ENCODE measurements at regions not wholly inside any gene's neighbourhood (a gene's known extent, or its start where the extent isn't known, plus 50 kb on each side); places are given as distances from the start of the nearest gene placed in this dataset.

DNA sequence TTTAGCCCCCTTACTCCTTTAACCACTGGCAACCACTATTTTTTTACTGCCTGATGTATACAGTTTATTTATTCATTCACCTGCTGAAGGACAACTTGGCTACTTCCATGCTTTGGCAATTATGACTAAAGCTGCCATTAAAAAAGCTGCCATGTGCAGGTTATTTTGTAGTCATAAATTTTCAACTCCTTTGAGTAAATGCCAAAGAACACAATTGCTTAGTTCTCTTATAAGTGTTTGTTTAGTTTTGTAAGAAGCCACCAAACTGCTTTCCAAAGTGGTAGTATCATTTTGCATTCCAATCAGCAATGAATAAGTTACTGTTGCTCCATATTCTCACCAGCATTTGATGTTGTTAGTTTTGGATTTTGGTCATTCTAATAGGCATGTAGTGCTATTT is 1831.8 kb downstream of the PCDH7 start:
- no peak for DNase-seq (ENCODE audit: low read depth, low spot score)
- no peak overlapping the region for H3K4me2 ChIP-seq (ENCODE audit: low read length)
- no peaks in the 10 kb centered on the region for H3K4me1 ChIP-seq (ENCODE audit: control insufficient read depth in 1 of 2, insufficient read depth in 2 of 2, low read length in 2 of 2)
- RAD21 ChIA-PET (ENCODE audit: low non-redundant PET in 1 of 2, low total read pairs in 2 of 2, uncharacterized antibody in 2 of 2, unreplicated experiment in 2 of 2) = no interaction called here
- H2AFZ ChIP-seq (ENCODE audit: low read depth, low read length, poor library complexity, severe bottlenecking) = no peak overlapping the region
- BruUV-seq (replicated peaks) = no TSS peak
- no peaks in the 10 kb centered on the region for H3K79me2 ChIP-seq (ENCODE audit: insufficient read depth, low read length)
- no peaks in the 10 kb centered on the region for H3K36me3 ChIP-seq (ENCODE audit: control insufficient read depth in 1 of 2, insufficient read depth in 2 of 2, low read length in 2 of 2)
- H3K9ac ChIP-seq (ENCODE audit: low read length) = no peak overlapping the region
- H3K4me3 ChIP-seq (replicated peaks in 1 of 2; ENCODE audit: low read depth in 1 of 2, low read length in 2 of 2) = no peak overlapping the region
- TF ChIP-seq, protein P1, sequence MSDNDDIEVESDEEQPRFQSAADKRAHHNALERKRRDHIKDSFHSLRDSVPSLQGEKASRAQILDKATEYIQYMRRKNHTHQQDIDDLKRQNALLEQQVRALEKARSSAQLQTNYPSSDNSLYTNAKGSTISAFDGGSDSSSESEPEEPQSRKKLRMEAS (IDR thresholded peaks at IDR 0.05) = no peak
- TF ChIP-seq EZH2phosphoT487 (IDR thresholded peaks at IDR 0.05; ENCODE audit: borderline replicate concordance) = no peak
- TF ChIP-seq ELF1 (IDR thresholded peaks at IDR 0.05; ENCODE audit: borderline replicate concordance, low read depth) = no peak
- TF ChIP-seq EGR1 (IDR thresholded peaks at IDR 0.05; ENCODE audit: low read depth) = no peak
- TF ChIP-seq CEBPB (IDR thresholded peaks at IDR 0.05; ENCODE audit: low read depth) = no peak
- TF ChIP-seq TCF7L2 (IDR thresholded peaks at IDR 0.05; ENCODE audit: borderline replicate concordance, extremely low read depth, insufficient read depth, insufficient read length) = no peak
- no peak for TF ChIP-seq CBX3 (IDR thresholded peaks at IDR 0.05; ENCODE audit: low read depth)
- TF ChIP-seq POLR2A (IDR thresholded peaks at IDR 0.05; ENCODE audit: borderline replicate concordance, extremely low read depth, insufficient read depth, insufficient read length) = no peak
- no peak overlapping the region for H3K27ac ChIP-seq (ENCODE audit: low read depth, low read length)
- no peaks in the 10 kb centered on the region for H4K20me1 ChIP-seq (ENCODE audit: insufficient read depth)
- intact Hi-C loops (cut with micrococcal nuclease) = no loop called here
- ATAC-seq = no peak
- no peaks in the 10 kb centered on the region for H3K27me3 ChIP-seq (ENCODE audit: insufficient read depth, low read length)
- H3K9me2 ChIP-seq (ENCODE audit: insufficient read depth) = 0 out of 2 replicates have a peak, but pooled peaks cover 3% of the 10 kb centered on the region
- CTCF ChIA-PET = no interaction called here
- no peaks in the 10 kb centered on the region for H3K9me3 ChIP-seq (ENCODE audit: control insufficient read depth in 1 of 2, insufficient read depth in 1 of 2, low read depth in 1 of 2, low read length in 2 of 2)
- POLR2A ChIA-PET = no interaction called here

GRCh38 chr4:32560306-32560705 is 1840.1 kb downstream of the PCDH7 start:
- DNase-seq (ENCODE audit: low read depth, low spot score) (no peak), ATAC-seq (no peak)
- BruUV-seq (replicated peaks) = no TSS peak
- Histone ChIP-seq H3K27me3 (ENCODE audit: insufficient read depth, low read length) (no peaks in the 10 kb centered on the region), H3K79me2 (ENCODE audit: insufficient read depth, low read length) (no peaks in the 10 kb centered on the region), H3K9me3 (ENCODE audit: control insufficient read depth in 1 of 2, insufficient read depth in 1 of 2, low read depth in 1 of 2, low read length in 2 of 2) (no peaks in the 10 kb centered on the region), H3K4me3 (replicated peaks in 1 of 2; ENCODE audit: low read depth in 1 of 2, low read length in 2 of 2) (no peak overlapping the region), H4K20me1 (ENCODE audit: insufficient read depth) (no peaks in the 10 kb centered on the region), H3K27ac (ENCODE audit: low read depth, low read length) (no peak overlapping the region), H3K9me2 (ENCODE audit: insufficient read depth) (no peaks in the 10 kb centered on the region), H3K9ac (ENCODE audit: low read length) (no peak overlapping the region), H3K4me1 (ENCODE audit: control insufficient read depth in 1 of 2, insufficient read depth in 2 of 2, low read length in 2 of 2) (peaks cover 0 to 5% of the 10 kb centered on the region in 2 experiments; a peak in 1 of 4 replicates), H2AFZ (ENCODE audit: low read depth, low read length, poor library complexity, severe bottlenecking) (no peak overlapping the region), H3K4me2 (ENCODE audit: low read length) (no peak overlapping the region), H3K36me3 (ENCODE audit: control insufficient read depth in 1 of 2, insufficient read depth in 2 of 2, low read length in 2 of 2) (no peaks in the 10 kb centered on the region)
- ChIA-PET POLR2A (no interaction called here), CTCF (no interaction called here), RAD21 (ENCODE audit: low non-redundant PET in 1 of 2, low total read pairs in 2 of 2, uncharacterized antibody in 2 of 2, unreplicated experiment in 2 of 2) (no interaction called here)
- intact Hi-C loops (cut with micrococcal nuclease) = no loop called here
- TF ChIP-seq CEBPB (IDR thresholded peaks at IDR 0.05; ENCODE audit: low read depth) (no peak), ZFX (IDR thresholded peaks at IDR 0.05) (no peak), REST (IDR thresholded peaks at IDR 0.05; ENCODE audit: low read depth) (no peak), EGR1 (IDR thresholded peaks at IDR 0.05; ENCODE audit: low read depth) (no peak), POLR2A (IDR thresholded peaks at IDR 0.05; ENCODE audit: borderline replicate concordance, extremely low read depth, insufficient read depth, insufficient read length) (no peak), ELF1 (IDR thresholded peaks at IDR 0.05; ENCODE audit: borderline replicate concordance, low read depth) (no peak), JUND (IDR thresholded peaks at IDR 0.05) (no peak), SIN3A (IDR thresholded peaks at IDR 0.05; ENCODE audit: low read depth) (no peak), CBX3 (IDR thresholded peaks at IDR 0.05; ENCODE audit: low read depth) (no peak), POLR2AphosphoS5 (IDR thresholded peaks at IDR 0.05; ENCODE audit: low read depth, low read length) (no peak), YY1 (IDR thresholded peaks at IDR 0.05; ENCODE audit: extremely low read depth, insufficient replicate concordance, low read depth, low read length) (no peak), FOSL1 (IDR thresholded peaks at IDR 0.05; ENCODE audit: low read depth) (no peak), SP1 (IDR thresholded peaks at IDR 0.05; ENCODE audit: low read depth) (no peak), EZH2phosphoT487 (IDR thresholded peaks at IDR 0.05; ENCODE audit: borderline replicate concordance) (no peak)
- TF ChIP-seq, protein P1 (IDR thresholded peaks at IDR 0.05) = no peak

All from HCT116 (cell line).